Loucy (cell line): ENCODE measurements at regions not wholly inside any gene's neighbourhood (a gene's known extent, or its start where the extent isn't known, plus 50 kb on each side); places are given as distances from the start of the nearest gene placed in this dataset.

ENCODE experiments used
- H2AFZ ChIP-seq: fragments of 200-600 bp; sonication (generic); 2 replicates; pipeline ENCODE4 v1.6.0; 2016; ENCODE audit warnings: antibody characterized with exemption, mild to moderate bottlenecking, low read length, moderate library complexity
- H3F3A ChIP-seq: fragments of 200-600 bp; 2 replicates; pipeline ENCODE4 v1.6.0; 2016; ENCODE audit warnings: antibody characterized with exemption, low read depth, mild to moderate bottlenecking
- H3K27me3 ChIP-seq: fragments of 200-600 bp; sonication (generic); 2 replicates; pipeline ENCODE4 v1.6.1; 2014; ENCODE audit warnings: low read length, mild to moderate bottlenecking; ENCODE audit not compliant: insufficient read depth, poor library complexity, severe bottlenecking
- H3K36me3 ChIP-seq: fragments of 200-600 bp; sonication (generic); 2 replicates; pipeline ENCODE4 v1.6.1; 2016; ENCODE audit warnings: low read length; ENCODE audit not compliant: insufficient read depth
- H3K4me1 ChIP-seq: fragments of 200-600 bp; sonication (generic); 2 replicates; pipeline ENCODE4 v1.5.1; 2014; ENCODE audit warnings: low read length, mild to moderate bottlenecking; ENCODE audit not compliant: insufficient read depth, poor library complexity, severe bottlenecking
- H3K4me2 ChIP-seq: fragments of 200-600 bp; sonication (generic); 2 replicates; pipeline ENCODE4 v1.6.0; 2014; ENCODE audit warnings: antibody characterized with exemption, low read length, low read depth, mild to moderate bottlenecking; ENCODE audit not compliant: poor library complexity, severe bottlenecking
- H3K4me3 ChIP-seq: fragments of 200-600 bp; sonication (generic); 2 replicates; pipeline ENCODE4 v1.5.1; 2014; ENCODE audit warnings: low read length, mild to moderate bottlenecking, mixed read lengths; ENCODE audit not compliant: poor library complexity, severe bottlenecking
- H3K79me2 ChIP-seq: fragments of 200-600 bp; sonication (generic); 2 replicates; pipeline ENCODE4 v1.6.1; 2014; ENCODE audit warnings: low read length; ENCODE audit not compliant: insufficient read depth
- H3K9ac ChIP-seq: fragments of 200-600 bp; sonication (generic); 2 replicates; pipeline ENCODE4 v1.6.0; 2014; ENCODE audit warnings: mild to moderate bottlenecking, low read depth, low read length, moderate library complexity; ENCODE audit not compliant: poor library complexity, severe bottlenecking
- H3K9me2 ChIP-seq: fragments of 200-600 bp; sonication (generic); replicated peaks from 2 replicates; pipeline ENCODE4 v1.6.1; 2016; ENCODE audit warnings: low read depth, low read length, mixed read lengths
- H3K9me3 ChIP-seq: fragments of 200-600 bp; sonication (generic); 2 replicates; pipeline ENCODE4 v1.6.1; 2014; ENCODE audit warnings: mild to moderate bottlenecking, antibody characterized with exemption, low read length, low read depth; ENCODE audit not compliant: insufficient read depth
- H4K20me1 ChIP-seq: fragments of 200-600 bp; sonication (generic); 2 replicates; pipeline ENCODE4 v1.6.0; 2014; ENCODE audit warnings: antibody characterized with exemption, low read length, mild to moderate bottlenecking; ENCODE audit not compliant: insufficient read depth, poor library complexity, severe bottlenecking
- CTCF ChIP-seq: fragments of 200-600 bp; sonication (generic); conservative IDR thresholded peaks from 2 replicates; pipeline ENCODE4 v1.5.1; 2014; ENCODE audit warnings: mild to moderate bottlenecking, antibody characterized with exemption, low read length
- EZH2phosphoT487 ChIP-seq: fragments of 200-600 bp; IDR thresholded peaks from 2 replicates; pipeline ENCODE4 v1.6.1; 2018; ENCODE audit warnings: antibody characterized with exemption, mild to moderate bottlenecking, moderate library complexity, borderline replicate concordance

DNA sequence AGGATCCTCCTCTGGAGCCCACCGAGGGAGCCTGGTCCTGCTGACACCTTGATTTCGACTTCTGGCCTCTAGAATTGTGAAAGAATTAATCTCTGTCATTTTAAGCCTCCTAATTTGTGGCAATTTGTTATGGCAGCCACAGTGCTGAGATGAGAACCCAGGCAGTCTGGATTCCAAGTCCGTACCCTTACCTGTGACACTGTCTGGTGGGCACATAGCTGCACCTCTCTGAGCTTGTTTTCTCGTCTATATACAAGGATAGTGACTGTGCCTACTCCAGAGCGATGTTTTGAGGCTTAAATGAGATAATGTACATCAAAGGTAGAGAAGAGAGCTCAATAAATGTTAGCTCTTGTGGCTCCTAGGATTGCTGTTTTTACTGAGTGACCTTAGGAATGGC is 128.4 kb upstream of the MPHOSPH6 start:
- Histone ChIP-seq H4K20me1 (no peaks in the 10 kb centered on the region), H3K4me2 (no peak overlapping the region), H3K9me3 (no peaks in the 10 kb centered on the region), H3K79me2 (no peaks in the 10 kb centered on the region), H3K4me1 (no peaks in the 10 kb centered on the region), H3F3A (no peaks in the 10 kb centered on the region), H3K9me2 (no peaks in the 10 kb centered on the region), H2AFZ (no peak overlapping the region), H3K36me3 (no peaks in the 10 kb centered on the region), H3K9ac (no peak overlapping the region), H3K4me3 (no peak overlapping the region), H3K27me3 (no peaks in the 10 kb centered on the region)
- no peak for TF ChIP-seq EZH2phosphoT487
- TF ChIP-seq CTCF: no peak

- Histone ChIP-seq H4K20me1 (no peaks in the 10 kb centered on the region), H3K9ac (no peak overlapping the region), H3K79me2 (no peaks in the 10 kb centered on the region), H3K4me1 (no peaks in the 10 kb centered on the region), H3K9me2 (no peaks in the 10 kb centered on the region), H3F3A (no peaks in the 10 kb centered on the region), H3K27me3 (no peaks in the 10 kb centered on the region), H3K36me3 (no peaks in the 10 kb centered on the region), H3K9me3 (no peaks in the 10 kb centered on the region), H3K4me3 (no peak overlapping the region), H3K4me2 (no peak overlapping the region), H2AFZ (no peak overlapping the region)
- no peak for TF ChIP-seq CTCF
- no peak for TF ChIP-seq EZH2phosphoT487
Measured at GRCh38 chr16:82295290-82296201, 125.5 kb upstream of the MPHOSPH6 start.

DNA sequence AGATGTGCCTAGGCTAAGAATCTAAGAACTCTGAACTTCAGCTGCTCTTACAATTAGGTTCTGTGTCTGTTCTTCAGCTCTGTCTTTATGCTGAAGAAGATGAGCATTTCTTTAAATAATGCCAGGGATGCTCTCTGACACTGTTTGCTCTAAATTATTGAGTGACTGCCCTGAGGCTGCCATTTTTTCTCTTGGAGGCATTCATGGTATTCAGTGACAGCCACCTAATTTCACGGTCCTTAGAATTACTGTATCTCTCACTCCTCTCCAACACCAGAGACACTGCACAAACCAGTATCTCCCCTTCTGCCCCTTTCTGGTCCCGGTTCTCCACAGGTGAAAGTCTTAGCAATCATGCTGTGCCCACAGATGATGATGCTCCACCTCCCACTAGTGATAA is 123.6 kb upstream of the MPHOSPH6 start:
- H3K79me2 ChIP-seq: no peaks in the 10 kb centered on the region
- no peaks in the 10 kb centered on the region for H3K27me3 ChIP-seq
- no peaks in the 10 kb centered on the region for H3K36me3 ChIP-seq
- no peaks in the 10 kb centered on the region for H3K9me2 ChIP-seq
- H3K4me1 ChIP-seq: no peaks in the 10 kb centered on the region
- TF ChIP-seq CTCF (no peak), EZH2phosphoT487 (no peak)
- no peak overlapping the region for H3K4me2 ChIP-seq
- H3F3A ChIP-seq: no peaks in the 10 kb centered on the region
- H3K9me3 ChIP-seq: no peaks in the 10 kb centered on the region
- no peak overlapping the region for H2AFZ ChIP-seq
- H4K20me1 ChIP-seq: no peaks in the 10 kb centered on the region
- no peak overlapping the region for H3K9ac ChIP-seq
- H3K4me3 ChIP-seq: no peak overlapping the region
